ENCODE measurements at regions not wholly inside any gene's neighbourhood (a gene's known extent, or its start where the extent isn't known, plus 50 kb on each side); places are given as distances from the start of the nearest gene placed in this dataset.
"Not testable (repeated sequence)": the region's sequence is repeated elsewhere in the genome, so short reads cannot be mapped to it uniquely, and the experiment has no call there.

DNA sequence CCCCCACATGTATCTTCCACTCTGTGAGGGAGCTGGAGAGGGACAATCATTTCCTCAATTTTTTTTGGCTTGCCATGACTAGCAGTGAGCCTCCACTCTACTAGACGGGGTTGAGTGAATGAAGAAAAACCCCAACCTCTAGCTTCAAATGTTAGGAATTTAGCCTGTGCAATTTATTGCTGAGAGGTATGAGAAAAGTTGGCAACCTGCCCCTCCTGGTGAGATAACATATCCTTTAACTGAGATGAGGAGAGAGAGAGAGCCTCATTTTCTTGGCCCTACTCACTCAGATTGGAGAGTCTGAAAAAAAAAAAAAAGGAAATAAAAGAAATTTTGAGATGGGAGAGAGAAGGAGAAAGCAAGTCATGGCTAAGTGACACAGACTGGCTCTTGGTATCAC, 218.2 kb upstream of the CARD18 start:
- ATAC-seq (no peak), DNase-seq (no peak)
- Histone ChIP-seq H3K27me3 (no peaks in the 10 kb centered on the region), H3K9me3 (no peaks in the 10 kb centered on the region), H3K4me3 (no peak overlapping the region), H3K27ac (no peak overlapping the region), H3K4me1 (no peaks in the 10 kb centered on the region), H3K36me3 (no peaks in the 10 kb centered on the region)
- intact Hi-C loops (cut with DNase I): no loop called here
- TF ChIP-seq, protein P1, sequence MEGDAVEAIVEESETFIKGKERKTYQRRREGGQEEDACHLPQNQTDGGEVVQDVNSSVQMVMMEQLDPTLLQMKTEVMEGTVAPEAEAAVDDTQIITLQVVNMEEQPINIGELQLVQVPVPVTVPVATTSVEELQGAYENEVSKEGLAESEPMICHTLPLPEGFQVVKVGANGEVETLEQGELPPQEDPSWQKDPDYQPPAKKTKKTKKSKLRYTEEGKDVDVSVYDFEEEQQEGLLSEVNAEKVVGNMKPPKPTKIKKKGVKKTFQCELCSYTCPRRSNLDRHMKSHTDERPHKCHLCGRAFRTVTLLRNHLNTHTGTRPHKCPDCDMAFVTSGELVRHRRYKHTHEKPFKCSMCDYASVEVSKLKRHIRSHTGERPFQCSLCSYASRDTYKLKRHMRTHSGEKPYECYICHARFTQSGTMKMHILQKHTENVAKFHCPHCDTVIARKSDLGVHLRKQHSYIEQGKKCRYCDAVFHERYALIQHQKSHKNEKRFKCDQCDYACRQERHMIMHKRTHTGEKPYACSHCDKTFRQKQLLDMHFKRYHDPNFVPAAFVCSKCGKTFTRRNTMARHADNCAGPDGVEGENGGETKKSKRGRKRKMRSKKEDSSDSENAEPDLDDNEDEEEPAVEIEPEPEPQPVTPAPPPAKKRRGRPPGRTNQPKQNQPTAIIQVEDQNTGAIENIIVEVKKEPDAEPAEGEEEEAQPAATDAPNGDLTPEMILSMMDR (IDR thresholded peaks at IDR 0.05): no peak

DNA sequence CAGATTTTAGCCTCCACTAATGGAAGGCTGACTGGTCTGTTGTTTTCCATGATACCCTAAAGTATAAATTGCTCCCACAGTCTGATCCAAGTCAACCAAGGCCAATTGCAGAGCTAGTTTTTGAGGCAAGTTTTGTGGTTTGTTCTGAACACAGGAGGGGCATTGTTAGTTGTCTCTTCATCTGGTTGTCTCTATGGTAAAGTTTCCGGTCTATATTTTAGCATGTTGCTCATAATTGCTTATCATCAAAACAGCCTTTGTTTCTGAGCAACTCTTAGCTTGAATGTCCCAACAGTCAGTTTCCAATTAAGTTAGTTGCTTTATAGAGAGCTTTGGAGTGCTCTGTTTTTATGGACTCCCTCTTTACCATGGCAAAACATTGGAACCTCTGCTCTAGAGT, 217.6 kb upstream of the CARD18 start:
- intact Hi-C loops (cut with DNase I): no loop called here
- H3K36me3 ChIP-seq: no peaks in the 10 kb centered on the region

DNA sequence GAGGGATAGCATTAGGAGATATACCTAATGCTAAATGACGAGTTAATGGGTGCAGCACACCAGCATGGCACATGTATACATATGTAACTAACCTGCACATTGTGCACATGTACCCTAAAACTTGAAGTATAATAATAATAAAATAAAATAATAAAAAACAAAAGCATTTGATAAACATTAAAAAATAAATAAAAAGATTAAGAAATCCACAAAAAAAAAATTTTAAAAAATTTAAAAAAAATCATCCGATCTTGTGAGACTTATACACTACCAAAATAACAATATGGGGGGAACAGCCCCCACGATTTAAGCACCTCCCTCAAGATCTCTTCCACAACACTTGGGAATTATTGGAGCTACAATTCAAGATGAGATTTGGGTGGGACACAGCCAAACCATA, 210.3 kb upstream of the CARD18 start:
- H3K4me1 ChIP-seq; intact Hi-C loops (cut with DNase I); DNase-seq; H3K4me3 ChIP-seq; H3K27ac ChIP-seq; H3K27me3 ChIP-seq; ATAC-seq; H3K36me3 ChIP-seq; H3K9me3 ChIP-seq: not testable (repeated sequence)

More for the DNA sequence above, 217.6 kb upstream of the CARD18 start:
- DNase-seq: no peak
- Histone ChIP-seq H3K27me3 (no peaks in the 10 kb centered on the region), H3K4me1 (no peaks in the 10 kb centered on the region), H3K9me3 (no peaks in the 10 kb centered on the region), H3K27ac (no peak overlapping the region), H3K4me3 (no peak overlapping the region)
- ATAC-seq: no peak
- TF ChIP-seq, protein P1 (IDR thresholded peaks at IDR 0.05): no peak

DNA sequence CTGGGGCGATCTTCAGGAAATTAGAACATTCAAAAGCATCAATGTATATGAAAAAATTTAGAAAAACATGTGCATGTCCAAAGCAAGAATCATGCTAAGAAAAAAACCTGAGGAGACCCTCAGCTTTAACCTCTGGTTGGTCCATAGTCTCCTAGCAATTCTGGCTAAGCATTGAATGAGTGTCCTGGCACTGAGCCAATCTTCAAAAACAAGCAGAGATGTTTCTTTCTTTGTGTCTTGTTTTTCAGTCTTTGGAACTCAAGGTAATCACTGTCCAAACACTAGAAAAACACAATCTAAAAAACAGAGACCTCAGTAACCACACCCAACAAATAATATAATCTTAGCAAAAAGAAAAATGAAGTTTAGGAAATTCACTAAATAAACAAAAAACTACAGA, 205.4 kb upstream of the CARD18 start:
- H3K4me3 ChIP-seq: no peak overlapping the region

DNA sequence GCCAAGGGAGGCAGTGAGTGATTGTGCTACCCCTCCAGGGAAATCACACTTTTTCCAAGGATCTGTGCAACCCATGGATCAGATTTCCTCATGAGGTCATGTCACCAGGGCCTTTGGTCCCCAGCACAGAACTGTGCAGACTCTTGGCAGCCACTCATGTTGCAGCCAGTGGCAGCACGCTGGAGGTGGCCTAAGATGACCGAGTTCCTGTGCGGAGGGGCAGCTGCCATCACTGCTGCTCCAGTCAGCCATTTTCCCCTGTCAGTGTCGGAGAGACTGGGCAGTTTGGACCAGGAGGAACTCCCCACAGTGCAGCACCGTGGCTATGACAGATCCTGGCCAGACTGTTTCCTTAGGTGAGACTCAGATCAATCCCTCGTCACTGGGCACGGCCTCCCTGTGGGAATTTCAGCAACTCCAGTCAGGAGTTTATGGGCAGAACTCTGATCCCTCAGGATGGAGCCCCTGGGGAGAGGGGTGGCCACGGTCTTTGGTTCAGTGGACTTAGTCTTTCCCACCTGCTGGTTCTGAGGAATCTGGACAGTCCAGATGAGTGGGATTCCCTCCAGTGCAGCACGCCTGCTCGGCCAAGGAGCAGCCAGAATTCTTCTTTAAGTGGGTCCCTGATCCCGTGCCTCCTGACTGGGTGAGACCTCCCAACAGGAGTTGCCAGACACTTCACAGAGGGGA, 194.6 kb upstream of the CARD18 start:
- TF ChIP-seq, protein P1 (IDR thresholded peaks at IDR 0.05): no peak
- Histone ChIP-seq H3K4me1 (no peaks in the 10 kb centered on the region), H3K27me3 (no peaks in the 10 kb centered on the region), H3K4me3 (no peak overlapping the region), H3K27ac (no peak overlapping the region), H3K9me3 (peaks cover 10% of the 10 kb centered on the region), H3K36me3 (no peaks in the 10 kb centered on the region)
- no peak for DNase-seq
- ATAC-seq: peak; percentile 16
- intact Hi-C loops (cut with DNase I): no loop called here

More for the DNA sequence above, 205.4 kb upstream of the CARD18 start:
- no peak for DNase-seq
- no peak for ATAC-seq
- no peaks in the 10 kb centered on the region for H3K9me3 ChIP-seq
- H3K27ac ChIP-seq: no peak overlapping the region
- H3K4me1 ChIP-seq: no peaks in the 10 kb centered on the region
- H3K27me3 ChIP-seq: no peaks in the 10 kb centered on the region
- intact Hi-C loops (cut with DNase I): no loop called here
- TF ChIP-seq, protein P1 (IDR thresholded peaks at IDR 0.05): no peak
- H3K36me3 ChIP-seq: no peaks in the 10 kb centered on the region

DNA sequence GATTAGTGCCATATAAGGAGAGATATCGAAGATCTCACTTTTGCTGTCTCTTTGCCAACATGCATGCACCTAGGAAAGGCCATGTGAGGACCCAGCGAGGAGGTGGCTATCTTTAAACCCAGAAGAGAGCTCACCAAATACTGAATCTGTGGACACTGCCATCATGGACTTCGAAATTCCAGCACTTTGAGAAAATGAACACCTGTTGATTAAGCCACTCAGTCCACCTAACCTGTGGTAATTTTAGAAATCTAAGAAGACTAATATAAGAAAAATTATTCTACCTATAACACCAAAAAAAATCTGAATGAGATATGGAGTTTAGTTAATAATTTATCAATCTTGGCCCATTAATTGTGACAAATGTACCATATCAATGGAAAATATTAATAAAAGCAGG, 193.6 kb upstream of the CARD18 start:
- no peak for ATAC-seq
- no peak overlapping the region for H3K4me3 ChIP-seq
- no peaks in the 10 kb centered on the region for H3K36me3 ChIP-seq
- H3K27ac ChIP-seq: no peak overlapping the region
- TF ChIP-seq, protein P1 (IDR thresholded peaks at IDR 0.05): no peak
- H3K9me3 ChIP-seq: peaks cover 10% of the 10 kb centered on the region
- DNase-seq: no peak
- H3K27me3 ChIP-seq: no peaks in the 10 kb centered on the region
- H3K4me1 ChIP-seq: no peaks in the 10 kb centered on the region
- intact Hi-C loops (cut with DNase I): no loop called here
